Calu3 (cell line): ENCODE measurements at regions not wholly inside any gene's neighbourhood (a gene's known extent, or its start where the extent isn't known, plus 50 kb on each side); places are given as distances from the start of the nearest gene placed in this dataset.

Experiments used
- BruUV-seq: library from RNA; stranded (reverse); fragments of 400-500 nt; replicated peaks from 2 replicates; lab custom pipeline; 2021; lab: Mats Ljungman, UMichigan
- CTCF ChIA-PET: fragments of 300-600 bp; sonication (Branson Sonifier 250); formaldehyde crosslinking; loops from one replicate; lab custom pipeline; 2022; ENCODE audit warnings: antibody characterized with exemption; lab: Charles Lee
- DNase-seq: peaks from one replicate; pipeline ENCODE4 v3.0.0; 2022
- H3K27ac Mint-ChIP-seq: one replicate; pipeline ENCODE4 v1.8.0; 2022; ENCODE audit warnings: mixed read lengths; ENCODE audit not compliant: unreplicated experiment
- H3K27me3 Mint-ChIP-seq: one replicate; pipeline ENCODE4 v1.8.0; 2022; ENCODE audit warnings: mixed read lengths; ENCODE audit not compliant: unreplicated experiment
- H3K36me3 Mint-ChIP-seq: one replicate; pipeline ENCODE4 v1.8.0; 2022; ENCODE audit warnings: mild to moderate bottlenecking, moderate library complexity, mixed read lengths; ENCODE audit not compliant: insufficient read depth, unreplicated experiment
- H3K4me1 Mint-ChIP-seq: one replicate; pipeline ENCODE4 v1.8.0; 2022; ENCODE audit warnings: mild to moderate bottlenecking, low read depth, mixed read lengths; ENCODE audit not compliant: unreplicated experiment
- H3K4me3 Mint-ChIP-seq: one replicate; pipeline ENCODE4 v1.8.0; 2022; ENCODE audit warnings: mild to moderate bottlenecking, low read depth, moderate library complexity, mixed read lengths; ENCODE audit not compliant: unreplicated experiment
- H3K9me3 Mint-ChIP-seq: one replicate; pipeline ENCODE4 v1.8.0; 2022; ENCODE audit warnings: low read depth, mixed read lengths; ENCODE audit not compliant: unreplicated experiment
- CTCF ChIP-seq: fragments of 200-600 bp; IDR thresholded peaks from one replicate; pipeline ENCODE4 v1.8.0; 2022; ENCODE audit warnings: antibody characterized with exemption; ENCODE audit not compliant: unreplicated experiment
- intact Hi-C: fragments of 100-400 bp; cut with micrococcal nuclease; formaldehyde crosslinking; loops from one replicate; pipeline ENCODE4 v1.10.0; 2022; ENCODE audit not compliant: unreplicated experiment

GRCh38 chr2:65551528-65551927 lies 119.1 kb upstream of the SPRED2 start:
- H3K27ac Mint-ChIP-seq, result no peak overlapping the region
- no peak for TF ChIP-seq CTCF
- no peak overlapping the region for H3K4me3 Mint-ChIP-seq
- H3K27me3 Mint-ChIP-seq, result peaks cover 12% of the 10 kb centered on the region
- peaks cover 10% of the 10 kb centered on the region for H3K36me3 Mint-ChIP-seq
- BruUV-seq, result no TSS peak
- DNase-seq, result no peak
- H3K4me1 Mint-ChIP-seq, result peaks cover 24% of the 10 kb centered on the region
- CTCF ChIA-PET, result no interaction called here
- H3K9me3 Mint-ChIP-seq, result no peaks in the 10 kb centered on the region
- intact Hi-C loops, result no loop called here

GRCh38 chr2:65550246-65550645 lies 117.8 kb upstream of the SPRED2 start:
- H3K27ac Mint-ChIP-seq, result no peak overlapping the region
- H3K27me3 Mint-ChIP-seq, result no peaks in the 10 kb centered on the region
- TF ChIP-seq CTCF, result no peak
- CTCF ChIA-PET, result interaction anchor here (0.7 kb wide), 1 partner anchor 34 kb away, joined by 8 read pairs; no protein-coding TSS in a partner anchor
- no peaks in the 10 kb centered on the region for H3K9me3 Mint-ChIP-seq
- H3K4me3 Mint-ChIP-seq, result no peak overlapping the region
- peaks cover 33% of the 10 kb centered on the region for H3K4me1 Mint-ChIP-seq
- DNase-seq, result no peak
- no TSS peak for BruUV-seq
- intact Hi-C loops, result no loop called here
- H3K36me3 Mint-ChIP-seq, result peaks cover 10% of the 10 kb centered on the region

- CTCF ChIA-PET, result no interaction called here
- TF ChIP-seq CTCF, result no peak
- H3K36me3 Mint-ChIP-seq, result peaks cover 10% of the 10 kb centered on the region
- intact Hi-C loops, result no loop called here
- no peaks in the 10 kb centered on the region for H3K27me3 Mint-ChIP-seq
- no peaks in the 10 kb centered on the region for H3K9me3 Mint-ChIP-seq
- no peak overlapping the region for H3K27ac Mint-ChIP-seq
- peaks cover 27% of the 10 kb centered on the region for H3K4me1 Mint-ChIP-seq
- no TSS peak for BruUV-seq
- DNase-seq, result no peak
- H3K4me3 Mint-ChIP-seq, result no peak overlapping the region
Observed at GRCh38 chr2:65549631-65550030, 117.2 kb upstream of the SPRED2 start.

DNA sequence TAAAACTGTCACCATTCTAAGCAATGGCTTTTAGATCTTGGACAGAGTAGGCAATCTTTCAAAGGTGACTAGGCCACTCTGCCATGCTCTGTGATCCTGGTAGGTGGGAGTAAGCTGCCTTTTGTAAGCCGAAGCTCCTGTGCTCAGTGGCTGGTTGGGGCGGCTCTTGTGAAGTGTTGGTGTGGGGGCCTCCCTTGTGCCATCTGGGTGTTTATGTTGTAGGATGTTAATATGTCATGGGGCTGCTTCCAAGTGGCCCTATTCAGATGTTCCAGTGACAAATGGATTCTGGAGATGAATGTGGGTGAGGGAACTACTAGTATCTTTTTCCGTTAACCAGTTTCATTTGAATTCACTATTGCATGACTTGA lies 116.8 kb upstream of the SPRED2 start:
- no peak for DNase-seq
- BruUV-seq, result no TSS peak
- H3K36me3 Mint-ChIP-seq, result peaks cover 10% of the 10 kb centered on the region
- no peaks in the 10 kb centered on the region for H3K9me3 Mint-ChIP-seq
- H3K4me3 Mint-ChIP-seq, result no peak overlapping the region
- H3K4me1 Mint-ChIP-seq, result peaks cover 23% of the 10 kb centered on the region
- no peak overlapping the region for H3K27ac Mint-ChIP-seq
- intact Hi-C loops, result no loop called here
- CTCF ChIA-PET, result interaction anchor here (0.5 kb wide), 1 partner anchor 342 kb away, joined by 3 read pairs; no protein-coding TSS in a partner anchor
- H3K27me3 Mint-ChIP-seq, result no peaks in the 10 kb centered on the region
- no peak for TF ChIP-seq CTCF
